Uterus (tissue), 2 donors: ENCODE measurements at regions not wholly inside any gene's neighbourhood (a gene's known extent, or its start where the extent isn't known, plus 50 kb on each side); places are given as distances from the start of the nearest gene placed in this dataset.

Experiments
- CTCF ChIP-seq, 4 experiments: fragments of 200-600 bp in 2 of 4; fragments of 450-650 bp in 2 of 4; sonication (generic) in 2 of 4; IDR thresholded peaks; one replicate each; pipeline ENCODE4 v1.5.1; 2016 to 2019; ENCODE audit warnings: antibody characterized with exemption in 4 of 4, mild to moderate bottlenecking in 2 of 4, moderate library complexity in 1 of 4
- POLR2A ChIP-seq, 2 donors: fragments of 450-650 bp; IDR thresholded peaks; one replicate each; pipeline ENCODE4 v1.6.1; 2016; ENCODE audit warnings: antibody characterized with exemption in 2 of 2, mild to moderate bottlenecking in 1 of 2, moderate library complexity in 1 of 2

DNA sequence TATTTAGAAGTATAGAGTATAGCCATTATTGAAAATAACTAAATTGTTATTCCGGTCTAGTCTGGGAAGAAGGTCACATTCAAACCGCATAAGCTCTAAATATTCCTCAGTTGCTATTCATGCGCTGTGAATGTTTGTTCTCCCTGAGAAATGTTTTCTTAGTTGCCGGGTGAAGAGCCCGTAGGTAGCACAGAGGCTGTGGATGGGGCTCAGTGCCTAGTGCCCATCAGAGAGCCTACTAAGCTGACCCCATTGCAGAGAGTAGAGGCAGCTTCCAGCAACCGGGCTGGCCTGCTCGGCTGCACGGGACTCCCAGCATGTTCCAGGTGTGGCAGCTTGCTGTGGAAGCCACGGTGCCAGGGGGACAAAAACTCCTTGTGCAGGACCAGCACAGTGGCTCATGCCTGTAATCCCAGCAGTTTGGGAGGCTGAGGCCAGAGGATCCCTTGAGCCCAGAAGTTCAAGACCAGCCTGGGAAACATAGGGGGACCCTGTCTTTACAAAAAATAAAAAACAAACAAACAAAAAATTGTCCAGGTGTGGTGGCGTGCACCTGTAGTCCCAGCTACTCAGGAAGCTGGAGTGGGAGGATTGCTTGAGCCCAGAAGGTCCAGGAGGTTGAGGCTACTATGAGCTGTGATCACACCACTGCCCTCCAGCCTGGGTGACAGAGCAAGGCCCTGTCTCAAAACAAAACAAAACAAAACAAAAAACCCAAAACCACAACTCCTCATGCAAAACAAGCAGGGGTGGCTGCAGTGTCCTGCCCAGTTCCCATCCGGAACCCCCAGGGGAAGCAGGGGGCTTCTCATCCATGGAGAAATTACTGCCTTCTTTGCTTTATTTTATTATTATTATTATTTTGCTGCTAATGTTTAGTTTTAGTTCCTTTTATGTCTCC lies 82.5 kb downstream of the KCTD15 start:
- TF ChIP-seq CTCF (IDR thresholded peaks at IDR 0.05) (no peak), POLR2A (IDR thresholded peaks at IDR 0.05) (no peak)
